Skin epidermis (tissue), 12 donors: ENCODE measurements at regions not wholly inside any gene's neighbourhood (a gene's known extent, or its start where the extent isn't known, plus 50 kb on each side); places are given as distances from the start of the nearest gene placed in this dataset.

Source experiments
- H3K27ac ChIP-seq, 21 experiments: fragments of 200-600 bp; sonication (generic) in 11 of 21; one replicate each; pipeline ENCODE4 v1.5.0; 2020; ENCODE audit warnings: mild to moderate bottlenecking in 3 of 21, inconsistent platforms in 2 of 21, moderate library complexity in 2 of 21
- H3K4me3 ChIP-seq, 7 experiments: fragments of 200-600 bp; sonication (generic) in 2 of 7; one replicate each; pipeline ENCODE4 v1.5.0; 2020; ENCODE audit warnings: inconsistent platforms in 2 of 7, mild to moderate bottlenecking in 2 of 7, moderate library complexity in 1 of 7

DNA sequence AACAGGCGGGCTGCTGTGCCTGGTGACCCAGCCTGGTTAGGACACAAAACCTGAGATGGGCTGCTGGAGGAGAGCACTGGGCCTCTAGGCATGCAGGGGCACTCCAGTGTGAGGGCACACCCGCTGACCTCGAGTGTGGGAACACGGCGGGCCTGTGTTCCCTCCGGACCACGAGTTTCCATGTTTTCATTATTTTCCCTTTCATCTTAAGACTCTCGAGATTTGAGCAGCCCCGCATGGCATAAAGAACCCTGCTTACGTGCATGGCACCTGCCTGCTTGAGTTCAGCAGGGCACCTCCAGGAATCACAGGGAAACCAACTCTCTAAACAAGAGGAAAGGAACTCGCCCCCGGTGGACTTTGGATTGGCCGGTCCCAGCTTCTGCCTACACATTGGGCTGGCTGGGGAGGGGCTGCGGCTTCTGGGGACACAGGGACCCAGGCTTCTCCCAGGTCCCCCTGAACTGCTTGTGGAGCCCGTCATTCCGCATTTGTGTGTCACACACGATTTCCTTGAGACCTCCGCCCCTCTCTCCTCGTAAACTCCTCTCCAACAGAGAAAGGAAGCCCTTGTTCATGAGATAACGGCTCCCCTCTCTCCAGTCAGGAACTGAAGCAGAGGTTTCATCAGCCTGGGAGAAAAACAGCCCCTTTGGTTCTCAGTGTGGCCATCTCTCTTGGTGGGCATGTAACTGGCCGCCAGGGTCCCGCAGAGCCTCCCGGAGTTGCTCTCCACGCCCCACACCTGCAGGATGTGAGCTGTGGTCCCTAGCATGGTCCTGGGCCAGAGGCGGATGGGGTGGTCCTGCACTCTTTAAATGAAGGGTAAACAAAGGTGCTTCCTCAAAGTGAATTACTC lies 181.8 kb downstream of the TTLL2 start:
- no peak overlapping the region for H3K27ac ChIP-seq

GRCh38 chr6:167507376-167507945 lies 182.6 kb downstream of the TTLL2 start:
- Histone ChIP-seq H3K4me3 (no peak overlapping the region), H3K27ac (no peak overlapping the region)

More for the DNA sequence above, 181.8 kb downstream of the TTLL2 start:
- H3K4me3 ChIP-seq: no peak overlapping the region

DNA sequence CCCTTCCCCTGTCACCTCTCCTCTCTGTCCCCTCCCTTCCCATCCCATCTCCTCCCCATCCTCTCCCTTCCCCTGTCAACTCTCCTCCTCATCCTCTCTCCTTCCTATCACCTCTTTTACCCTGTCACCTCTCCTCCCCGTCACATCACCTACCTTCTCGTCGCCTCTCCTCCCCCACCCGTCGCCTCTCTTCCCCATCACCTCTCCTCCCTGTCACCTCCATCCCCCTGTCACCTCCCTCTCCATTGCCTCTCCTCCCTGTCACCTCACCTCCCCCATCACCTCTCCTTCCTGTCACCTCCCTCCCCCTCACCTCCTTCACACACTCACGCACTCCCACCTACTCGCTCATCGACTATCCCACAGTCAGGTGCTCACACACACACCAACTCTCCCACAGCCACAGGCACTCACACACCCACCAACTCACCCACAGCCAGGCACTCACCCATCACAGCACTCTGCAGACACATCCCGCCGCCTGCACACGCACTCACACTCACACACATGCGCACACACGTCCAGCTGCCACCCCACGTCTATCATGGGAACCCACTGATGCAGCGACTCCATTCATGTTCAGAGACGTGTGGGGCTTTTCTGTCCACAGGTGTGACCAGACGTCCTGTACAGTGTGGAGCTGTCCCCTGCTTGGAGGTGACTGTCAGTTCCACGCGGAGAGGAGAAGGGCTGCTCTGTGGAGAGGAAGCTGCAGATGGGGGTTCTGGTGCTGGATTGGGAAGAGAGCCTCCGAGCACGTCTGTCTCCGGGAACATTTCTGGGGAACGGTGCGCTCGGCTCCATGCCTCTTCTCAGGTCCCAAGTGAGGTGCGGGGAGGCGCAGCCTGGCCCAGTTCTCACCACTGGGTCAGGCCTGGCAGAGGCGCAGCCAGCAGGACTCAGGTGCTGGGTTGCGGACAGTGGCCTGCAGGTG lies 184.3 kb downstream of the TTLL2 start:
- Histone ChIP-seq H3K27ac (no peak overlapping the region), H3K4me3 (no peak overlapping the region)

DNA sequence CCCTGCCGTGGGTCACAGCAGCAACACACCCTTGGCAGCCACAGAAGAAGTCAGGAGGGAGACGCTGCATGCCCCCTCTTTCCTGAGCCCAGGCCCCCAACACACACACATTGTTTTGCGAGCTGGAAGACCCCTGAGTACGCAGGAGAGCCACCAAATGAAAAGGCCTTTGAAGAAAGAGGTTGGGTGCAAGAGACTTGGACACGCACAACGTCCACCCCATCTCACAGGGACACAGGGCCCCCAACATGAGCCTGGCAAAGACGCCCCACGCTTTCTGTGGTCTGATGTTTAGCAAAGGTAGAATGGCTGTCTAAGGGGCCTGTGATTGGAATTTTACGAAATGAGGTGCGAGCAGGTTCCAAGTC lies 185.0 kb downstream of the TTLL2 start:
- H3K27ac ChIP-seq: no peak overlapping the region
- no peak overlapping the region for H3K4me3 ChIP-seq

DNA sequence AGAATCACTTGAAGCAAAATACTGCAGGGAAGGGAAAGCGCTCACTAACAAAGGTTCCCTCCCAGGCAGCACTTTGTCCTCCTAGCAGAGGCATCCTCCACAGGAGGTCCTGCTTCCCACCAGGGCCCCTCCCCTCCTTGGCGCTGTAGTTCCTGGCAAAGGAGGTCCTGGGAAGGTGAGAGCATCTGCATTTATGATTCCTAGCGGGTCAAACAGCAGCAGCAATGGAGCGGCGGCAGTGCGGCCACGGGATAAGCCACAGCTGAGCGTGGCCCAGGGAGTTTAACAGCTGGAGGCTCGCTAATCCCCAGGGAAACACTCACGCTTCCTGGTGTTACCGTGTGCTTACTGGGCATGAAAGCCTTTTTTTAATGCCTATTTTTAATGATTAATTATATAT lies 185.8 kb downstream of the TTLL2 start:
- Histone ChIP-seq H3K27ac (no peak overlapping the region), H3K4me3 (no peak overlapping the region)

- Histone ChIP-seq H3K27ac (no peak overlapping the region), H3K4me3 (no peak overlapping the region)
Measured at GRCh38 chr6:167512696-167513375, 187.9 kb downstream of the TTLL2 start.

DNA sequence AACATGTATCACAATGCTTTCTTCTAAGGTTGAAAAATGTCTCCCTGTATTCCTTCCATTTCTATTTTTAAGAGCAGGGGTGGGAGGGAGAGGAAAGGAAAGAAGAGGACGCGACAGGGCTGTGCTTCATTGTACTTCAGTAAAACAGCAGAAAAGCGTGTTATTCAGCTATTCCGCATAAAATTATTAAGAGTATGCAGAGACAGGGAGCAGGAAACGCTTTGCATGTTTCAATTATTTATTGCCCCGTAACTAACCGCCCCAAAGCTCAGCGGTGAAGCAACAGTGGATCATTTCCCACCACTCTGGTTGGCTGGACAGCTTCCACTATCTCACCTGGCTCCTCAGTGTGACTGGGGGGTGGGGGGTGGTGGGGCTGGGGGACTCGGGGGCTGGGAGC lies 188.9 kb downstream of the TTLL2 start:
- Histone ChIP-seq H3K27ac (no peak overlapping the region), H3K4me3 (no peak overlapping the region)

DNA sequence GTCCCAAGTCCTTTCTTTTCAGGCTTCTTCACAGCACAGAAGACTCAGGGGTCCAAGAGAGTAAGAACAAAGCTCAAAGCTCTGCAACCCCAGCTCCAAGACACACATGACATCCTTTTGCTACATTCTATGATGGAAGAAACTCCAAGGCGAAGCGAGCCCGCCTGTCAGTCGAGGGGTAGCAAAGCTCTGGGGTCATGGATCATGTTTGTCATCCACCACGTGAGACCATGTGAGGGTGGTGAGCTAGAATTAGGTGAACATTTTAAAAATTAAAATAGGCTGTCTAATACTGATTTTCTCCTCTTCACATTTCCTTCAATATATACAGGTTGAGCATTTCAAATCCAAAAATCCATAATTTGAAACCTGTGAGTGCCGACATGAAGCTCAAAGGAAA lies 189.6 kb downstream of the TTLL2 start:
- no peak overlapping the region for H3K27ac ChIP-seq
- H3K4me3 ChIP-seq: no peak overlapping the region

- Histone ChIP-seq H3K27ac (no peak overlapping the region), H3K4me3 (no peak overlapping the region)
Measured at GRCh38 chr6:167515873-167516507, 191.1 kb downstream of the TTLL2 start.

- Histone ChIP-seq H3K4me3 (no peak overlapping the region), H3K27ac (no peak overlapping the region)
Measured at GRCh38 chr6:167517254-167517916, 192.5 kb downstream of the TTLL2 start.

DNA sequence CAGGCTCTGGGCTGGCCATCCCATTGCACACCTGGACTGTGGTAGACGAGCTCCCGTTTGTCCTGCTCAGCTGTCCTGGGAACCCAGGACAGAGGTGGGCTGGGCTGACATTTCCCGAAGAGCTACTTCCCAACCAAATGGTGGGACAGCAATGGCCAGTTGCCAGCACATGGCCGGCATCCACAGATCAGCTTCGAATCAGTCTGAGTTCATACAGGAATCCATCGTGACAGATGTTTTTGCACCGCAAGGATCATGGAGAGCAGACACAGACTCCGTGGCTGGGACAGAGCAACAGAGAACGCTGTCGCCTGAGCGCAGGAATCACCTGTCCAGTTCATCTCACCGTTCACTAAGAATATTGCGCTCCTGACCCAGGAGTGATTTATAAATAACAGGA lies 198.5 kb downstream of the TTLL2 start:
- H3K27ac ChIP-seq: no peak overlapping the region
- no peak overlapping the region for H3K4me3 ChIP-seq

DNA sequence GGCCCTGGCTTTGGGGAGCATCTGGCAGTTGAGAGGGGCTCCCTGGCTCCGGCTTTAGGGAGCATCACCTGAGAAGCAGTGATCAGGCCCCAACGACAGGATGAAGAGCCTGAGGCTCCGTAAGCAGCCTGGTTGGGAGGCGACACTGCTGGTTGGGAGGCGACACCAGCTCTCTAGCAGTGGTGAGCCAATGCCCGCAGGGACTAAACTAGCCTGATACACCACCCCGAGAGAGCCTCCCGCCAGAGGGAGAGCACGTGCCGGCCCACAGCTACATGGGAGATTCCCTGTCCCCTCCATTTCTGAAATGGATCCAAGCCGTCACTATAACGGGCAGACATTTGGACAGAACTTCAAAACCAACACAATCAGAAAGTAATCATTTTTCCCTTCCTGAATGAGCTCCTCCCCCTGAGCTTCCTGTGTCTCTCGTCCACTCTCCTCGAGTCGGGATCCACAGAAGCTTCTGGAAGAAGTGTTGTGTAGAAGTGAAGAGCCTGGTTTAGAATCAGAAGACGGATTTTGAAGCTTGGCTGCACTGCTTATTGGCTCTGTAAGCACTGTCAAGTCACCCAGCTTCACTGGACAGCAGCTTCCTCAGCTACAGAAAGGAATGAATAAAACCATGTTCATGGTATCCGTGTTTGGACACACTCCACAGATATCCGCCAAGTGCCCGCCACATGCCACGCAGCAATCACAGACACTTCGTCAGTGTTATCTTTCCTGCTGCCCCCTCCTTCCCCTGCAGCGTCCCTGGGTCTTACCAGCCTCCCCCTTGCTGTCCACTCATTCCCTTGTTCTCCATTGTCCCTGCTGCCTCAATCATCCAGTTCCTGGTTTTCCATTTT lies 199.6 kb downstream of the TTLL2 start:
- Histone ChIP-seq H3K4me3 (no peak overlapping the region), H3K27ac (no peak overlapping the region)

DNA sequence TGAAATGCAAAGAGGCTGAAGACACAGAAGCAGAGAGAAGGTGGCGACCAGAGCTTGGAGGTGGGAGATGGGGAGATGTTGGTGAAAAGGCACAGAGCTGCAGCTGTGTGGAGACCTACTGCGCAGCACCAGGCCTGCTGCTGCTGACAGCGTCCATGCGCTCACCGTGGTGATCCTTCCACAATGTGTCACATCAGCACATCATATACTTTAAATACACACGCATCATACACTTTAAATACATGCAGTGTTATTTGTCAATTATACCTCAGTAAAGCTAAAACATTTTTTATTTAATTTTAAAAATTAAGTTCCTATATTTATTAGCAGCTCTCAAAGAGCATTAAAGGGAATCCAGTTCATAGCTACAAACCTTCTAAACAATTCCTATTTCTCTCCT lies 200.9 kb downstream of the TTLL2 start:
- no peak overlapping the region for H3K27ac ChIP-seq
- no peak overlapping the region for H3K4me3 ChIP-seq

DNA sequence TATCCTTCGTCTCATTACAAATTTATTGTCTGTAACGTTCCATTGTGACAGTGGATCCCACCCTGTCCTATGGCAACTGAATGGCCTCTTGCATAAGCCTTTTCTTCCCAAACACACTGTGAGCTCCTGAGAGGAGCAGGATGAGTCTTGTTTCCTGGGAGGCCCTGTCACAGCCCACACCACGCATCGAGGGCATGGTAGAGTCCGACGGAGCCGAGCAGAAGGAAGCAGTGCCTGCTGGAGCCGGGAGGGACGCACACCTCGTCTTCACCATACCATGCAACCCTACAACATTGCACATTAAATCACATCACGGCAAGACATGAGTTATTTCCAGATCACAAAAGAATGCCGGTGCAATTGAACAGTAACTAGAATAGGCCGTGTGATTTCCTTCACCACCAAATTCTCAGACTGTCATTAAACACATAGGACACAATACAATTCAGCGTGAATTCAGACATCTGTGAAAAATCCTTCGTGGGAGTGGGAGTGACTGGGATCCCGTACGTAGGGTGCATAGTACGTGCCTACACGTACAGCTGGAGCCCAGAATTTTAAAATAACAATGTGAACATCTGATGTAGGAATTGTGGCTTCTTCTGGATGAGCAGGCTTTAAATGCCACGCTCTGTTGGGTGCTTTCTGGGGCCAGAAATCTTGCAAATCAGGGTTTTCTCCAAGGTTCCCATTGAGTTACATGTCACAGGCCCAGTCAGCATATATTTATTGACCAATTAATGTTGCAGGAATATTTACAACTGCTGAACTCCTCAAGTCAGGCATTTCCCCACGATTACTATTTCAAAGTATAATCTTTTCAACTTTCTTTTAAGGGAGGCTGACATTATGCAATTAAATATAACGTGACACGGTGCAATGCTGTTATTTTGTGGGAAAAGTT lies 201.8 kb downstream of the TTLL2 start:
- no peak overlapping the region for H3K27ac ChIP-seq

DNA sequence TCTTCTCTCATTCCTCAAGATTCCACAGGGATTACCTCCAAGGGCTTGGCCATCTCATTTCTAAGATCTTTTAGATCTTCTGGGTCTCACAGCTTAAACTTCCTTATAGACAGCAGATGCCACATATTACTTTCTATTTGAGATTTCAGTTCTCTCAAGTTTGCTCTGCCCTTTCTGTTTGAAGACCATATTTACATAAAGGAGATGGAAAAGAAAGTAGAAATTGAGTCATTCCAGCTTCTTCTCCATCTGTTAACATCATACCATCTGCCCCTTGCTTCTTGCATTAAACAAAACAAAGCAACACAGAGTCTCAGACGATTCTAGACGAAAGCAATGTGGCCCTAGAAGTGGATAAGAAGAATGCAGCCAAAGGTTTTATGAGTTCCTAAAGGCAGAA lies 203.4 kb downstream of the TTLL2 start:
- Histone ChIP-seq H3K4me3 (no peak overlapping the region), H3K27ac (no peak overlapping the region)

More for the DNA sequence above, 201.8 kb downstream of the TTLL2 start:
- no peak overlapping the region for H3K4me3 ChIP-seq

- no peak overlapping the region for H3K27ac ChIP-seq
- H3K4me3 ChIP-seq: no peak overlapping the region
Measured at GRCh38 chr6:167528976-167529375, 204.1 kb downstream of the TTLL2 start.
